GM19351 (cell line): ENCODE measurements at regions not wholly inside any gene's neighbourhood (a gene's known extent, or its start where the extent isn't known, plus 50 kb on each side); places are given as distances from the start of the nearest gene placed in this dataset.

Experiments
- ATAC-seq: cut with Tn5 transposase; IDR thresholded peaks from one replicate; pipeline ENCODE4 v1.9.1; 2021; ENCODE audit warnings: mild to moderate bottlenecking, moderate library complexity; ENCODE audit not compliant: unreplicated experiment

- no peak for ATAC-seq
These were observed 412.0 kb downstream of the HAPSTR1 start for GRCh38 chr16:9503251-9503984.

- no peak for ATAC-seq
These were observed 417.0 kb downstream of the HAPSTR1 start for GRCh38 chr16:9508328-9508936.

DNA sequence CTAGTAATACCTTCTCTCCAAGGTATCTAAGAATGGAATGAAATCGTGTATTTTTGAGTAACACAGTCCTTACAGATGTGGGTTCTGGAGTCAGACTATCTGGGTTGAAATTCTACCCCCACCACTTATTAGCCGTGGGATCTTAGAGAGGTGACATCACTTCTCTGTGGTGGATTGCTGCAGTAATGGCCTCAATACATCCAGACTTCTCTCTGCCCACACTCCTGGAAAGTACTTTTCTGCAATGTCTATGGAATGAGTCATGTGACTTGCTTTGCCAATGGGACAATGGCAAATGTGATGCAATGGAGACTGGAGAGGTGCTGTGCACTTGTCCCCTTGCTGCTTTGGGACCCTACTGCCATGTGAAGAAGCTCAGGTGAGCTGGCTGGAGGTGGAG is 418.2 kb downstream of the HAPSTR1 start:
- no peak for ATAC-seq

DNA sequence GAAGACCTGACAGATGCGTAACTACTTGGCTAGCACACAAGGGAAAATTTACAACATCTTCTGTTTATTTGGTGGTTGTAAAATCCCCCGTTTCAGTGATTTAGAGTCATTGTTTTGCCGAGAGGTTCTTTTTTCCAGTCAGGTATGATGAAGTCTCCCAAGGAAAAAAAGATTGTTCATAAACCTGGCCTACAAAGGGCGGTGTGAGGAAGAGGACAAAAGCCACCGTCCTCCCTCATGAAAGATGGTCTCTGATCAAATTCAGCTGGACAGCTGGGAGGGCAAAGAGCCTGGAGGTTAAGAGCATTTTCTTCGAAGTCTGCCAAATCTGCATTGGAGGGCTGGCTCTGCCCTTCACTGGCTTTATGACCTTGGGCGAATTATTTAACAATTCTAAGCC is 419.9 kb downstream of the HAPSTR1 start:
- no peak for ATAC-seq

DNA sequence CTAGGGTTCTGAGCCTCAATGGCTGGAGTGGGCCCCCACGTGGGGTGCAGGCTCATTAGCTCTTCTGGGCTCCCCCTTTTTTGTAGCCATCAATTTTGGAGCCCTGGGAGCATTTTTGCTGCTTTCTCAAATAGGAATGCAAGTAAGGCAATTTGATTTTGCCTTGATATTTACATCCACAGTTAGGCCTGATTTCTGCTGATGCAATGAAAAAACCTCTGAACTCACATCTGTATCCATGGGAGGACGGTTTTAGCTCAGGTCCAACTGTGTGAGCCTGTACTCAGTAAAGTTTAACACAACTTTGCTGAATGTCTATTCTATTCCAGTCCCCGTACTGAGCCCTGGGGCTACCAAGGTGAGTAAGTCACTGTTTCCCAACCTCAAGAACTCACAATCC is 425.0 kb downstream of the HAPSTR1 start:
- ATAC-seq: no peak

- ATAC-seq: no peak
These were observed 426.6 kb downstream of the HAPSTR1 start for GRCh38 chr16:9518051-9518450.

- no peak for ATAC-seq
These were observed 427.1 kb downstream of the HAPSTR1 start for GRCh38 chr16:9518581-9518980.

- ATAC-seq: no peak
These were observed 430.4 kb downstream of the HAPSTR1 start for GRCh38 chr16:9521749-9522370.

GRCh38 chr16:9522614-9523013 is 431.2 kb downstream of the HAPSTR1 start:
- no peak for ATAC-seq

DNA sequence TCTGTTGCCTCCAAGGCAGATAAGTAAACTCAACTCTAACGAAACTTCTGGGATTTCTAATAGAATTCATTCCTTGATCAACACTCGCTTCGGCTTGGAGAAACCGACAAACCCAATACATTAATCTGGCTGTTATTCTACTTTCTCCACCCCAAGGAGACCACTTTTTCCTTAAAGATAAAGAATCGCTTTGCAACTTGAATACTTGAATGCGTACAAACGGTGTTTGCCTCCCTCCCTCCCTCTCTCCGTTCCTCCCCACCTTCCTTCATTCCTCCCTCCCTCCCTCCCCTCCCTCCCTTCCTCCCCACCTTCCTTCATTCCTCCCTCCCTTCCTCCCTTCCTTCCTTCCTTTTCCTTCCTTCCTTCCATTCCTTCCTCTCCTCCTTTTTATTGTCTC is 432.6 kb downstream of the HAPSTR1 start:
- ATAC-seq: no peak

- no peak for ATAC-seq
These were observed 433.6 kb downstream of the HAPSTR1 start for GRCh38 chr16:9525037-9525436.

DNA sequence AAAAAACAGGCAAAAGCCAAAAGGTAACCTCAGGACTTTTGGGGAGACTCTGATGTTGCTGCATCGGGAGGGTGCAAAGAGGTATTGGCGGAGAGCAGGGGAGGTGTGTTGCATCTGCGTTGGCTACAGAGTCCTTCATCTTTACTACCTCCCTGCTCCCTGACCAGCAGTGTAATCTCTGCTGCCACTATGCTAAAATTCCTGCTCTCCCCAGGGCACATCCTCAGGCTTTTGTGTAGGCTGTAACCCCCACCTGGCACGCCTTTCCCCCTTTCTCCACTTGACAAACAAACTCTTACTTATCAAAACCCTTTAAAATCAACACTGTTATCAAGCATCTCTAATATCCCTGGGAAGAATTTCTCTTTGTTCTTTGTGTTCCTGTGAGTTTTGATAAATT is 435.3 kb downstream of the HAPSTR1 start:
- ATAC-seq: no peak

GRCh38 chr16:9527976-9528375 is 436.5 kb downstream of the HAPSTR1 start:
- no peak for ATAC-seq

DNA sequence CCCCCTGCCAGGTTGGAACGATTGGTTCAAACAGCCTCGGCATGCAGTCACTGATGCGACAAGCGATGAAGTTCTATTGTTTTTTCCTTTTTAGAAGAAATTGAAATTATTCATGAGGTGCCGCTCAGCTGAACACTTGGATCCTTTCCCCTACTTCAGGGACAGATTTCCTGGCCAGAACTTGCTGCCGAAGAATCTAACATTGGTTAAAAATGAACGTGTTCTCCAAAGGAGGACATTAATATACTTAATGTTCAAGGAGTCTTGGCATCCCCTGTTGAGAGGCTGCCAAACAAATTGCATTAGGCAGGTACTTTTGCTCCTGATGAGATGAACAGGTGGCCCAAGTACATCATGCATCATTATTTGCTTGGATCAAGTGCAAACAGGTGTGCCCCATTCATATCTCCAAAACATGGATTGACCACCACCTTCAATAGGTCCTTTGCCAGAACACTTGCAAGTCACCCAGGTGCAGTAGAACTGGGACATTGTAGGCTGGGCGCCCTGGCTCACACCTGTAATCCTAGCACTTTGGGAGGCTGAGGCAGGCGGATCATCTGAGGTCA is 437.2 kb downstream of the HAPSTR1 start:
- no peak for ATAC-seq

GRCh38 chr16:9533042-9533441 is 441.6 kb downstream of the HAPSTR1 start:
- ATAC-seq: no peak

- ATAC-seq: no peak
These were observed 443.3 kb downstream of the HAPSTR1 start for GRCh38 chr16:9534759-9535158.

GRCh38 chr16:9536905-9537304 is 445.5 kb downstream of the HAPSTR1 start:
- no peak for ATAC-seq

DNA sequence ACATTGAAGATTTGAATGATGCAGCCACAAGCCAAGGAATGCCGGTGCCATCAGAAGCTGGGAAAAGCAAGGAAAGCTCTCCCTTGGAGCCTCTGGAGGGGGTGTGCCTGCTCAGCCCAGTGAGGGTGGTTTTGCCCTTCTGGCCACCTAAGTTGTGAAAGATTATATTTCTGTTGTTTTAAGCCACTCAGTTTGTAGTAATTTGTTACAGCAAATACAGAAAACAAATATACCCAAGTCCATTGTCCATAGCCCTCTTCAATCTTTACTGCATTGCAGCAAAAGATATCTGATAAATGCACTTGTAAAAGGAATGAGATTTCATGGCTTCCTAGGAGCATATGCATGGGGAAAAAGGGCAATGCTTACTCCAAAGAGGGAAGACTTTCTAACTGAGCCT is 447.9 kb downstream of the HAPSTR1 start:
- no peak for ATAC-seq

GRCh38 chr16:9541723-9542122 is 450.3 kb downstream of the HAPSTR1 start:
- no peak for ATAC-seq

DNA sequence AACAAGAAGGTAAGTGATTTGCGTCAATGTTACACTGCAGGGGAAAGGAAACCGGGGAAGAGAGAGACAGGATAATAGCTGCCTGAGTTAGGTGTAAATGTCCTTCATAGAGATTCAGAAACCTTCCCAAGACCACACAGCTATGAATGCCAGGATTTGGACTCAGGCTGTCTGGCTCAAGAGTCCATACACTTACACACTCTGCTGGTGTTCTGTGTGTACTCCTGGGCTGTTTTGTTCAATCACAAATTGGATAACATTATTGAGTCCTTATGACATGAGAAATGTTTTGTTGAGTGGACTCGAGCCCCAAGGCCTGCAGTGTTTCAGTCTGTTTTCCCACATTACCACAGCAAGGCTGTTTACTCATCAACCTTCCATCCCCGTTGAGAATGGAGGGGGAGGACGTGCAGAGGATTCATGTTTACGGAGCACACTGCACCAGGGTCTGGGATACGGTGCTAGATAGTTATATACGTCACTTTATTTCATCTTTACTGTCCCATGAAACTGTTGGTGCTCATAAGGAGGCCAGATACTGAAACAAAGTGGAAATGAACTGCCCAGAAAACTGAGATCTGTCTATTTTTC is 450.8 kb downstream of the HAPSTR1 start:
- ATAC-seq: no peak
